WTC11 (cell line): ENCODE measurements at regions not wholly inside any gene's neighbourhood (a gene's known extent, or its start where the extent isn't known, plus 50 kb on each side); places are given as distances from the start of the nearest gene placed in this dataset.

Experiments used
- CTCF ChIP-seq: fragments of 200-600 bp; IDR thresholded peaks from 2 replicates; pipeline ENCODE4 v1.8.0; 2022; ENCODE audit warnings: antibody characterized with exemption
- E2F4 ChIP-seq: sonication (generic); formaldehyde crosslinking; IDR thresholded peaks from 2 replicates; pipeline ENCODE4 v1.8.1; 2022; ENCODE audit warnings: low read depth, mild to moderate bottlenecking, moderate library complexity, missing genetic modification reagents, borderline replicate concordance
- IRF1 ChIP-seq: sonication (generic); formaldehyde crosslinking; IDR thresholded peaks from 2 replicates; pipeline ENCODE4 v1.8.0; 2023; ENCODE audit warnings: missing genetic modification reagents
- KAT7 ChIP-seq: sonication (generic); formaldehyde crosslinking; IDR thresholded peaks from 2 replicates; pipeline ENCODE4 v1.8.1; 2023; ENCODE audit warnings: missing genetic modification reagents, mild to moderate bottlenecking, borderline replicate concordance
- PRRX2 ChIP-seq: fragments of 250-450 bp; sonication (Bioruptor Pico); IDR thresholded peaks from 2 replicates; pipeline ENCODE4 v1.8.0; 2021; ENCODE audit warnings: mild to moderate bottlenecking
- USF2 ChIP-seq: sonication (generic); formaldehyde crosslinking; IDR thresholded peaks from 2 replicates; pipeline ENCODE4 v1.8.1; 2023; ENCODE audit warnings: mild to moderate bottlenecking, missing genetic modification reagents, moderate library complexity
- ZNF121 ChIP-seq: sonication (generic); formaldehyde crosslinking; IDR thresholded peaks from 2 replicates; pipeline ENCODE4 v1.8.0; 2023; ENCODE audit warnings: missing genetic modification reagents

- TF ChIP-seq PRRX2 (CRISPR knock-in tag) = no peak
- TF ChIP-seq USF2 = no peak
- no peak for TF ChIP-seq IRF1 (CRISPR knock-in tag)
- no peak for TF ChIP-seq E2F4 (CRISPR knock-in tag)
- no peak for TF ChIP-seq KAT7 (CRISPR knock-in tag)
- no peak for TF ChIP-seq ZNF121 (CRISPR knock-in tag)
- TF ChIP-seq CTCF = no peak
Measured at GRCh38 chr12:92561543-92561899, 141.3 kb upstream of the PLEKHG7 start.
